Neural cell (in vitro differentiated cells): ENCODE measurements at regions not wholly inside any gene's neighbourhood (a gene's known extent, or its start where the extent isn't known, plus 50 kb on each side); places are given as distances from the start of the nearest gene placed in this dataset.

Source experiments
- H2AFZ ChIP-seq: fragments of 200-600, 300-800 bp; sonication (generic), shearing (Covaris generic); 2 replicates; pipeline ENCODE4 v1.6.0; 2014; ENCODE audit warnings: low read depth, mild to moderate bottlenecking, antibody characterized with exemption, low read length, moderate library complexity
- H3F3A ChIP-seq: fragments of 200-600 bp; shearing (Covaris generic); 2 replicates; pipeline ENCODE4 v1.6.1; 2016; ENCODE audit warnings: mild to moderate bottlenecking, moderate library complexity, mixed read lengths, antibody characterized with exemption, low read length; ENCODE audit not compliant: insufficient read depth, poor library complexity, severe bottlenecking
- H3K27ac ChIP-seq: fragments of 200-600, 300-800 bp; sonication (generic), shearing (Covaris generic); 2 replicates; pipeline ENCODE4 v1.5.1; 2014; ENCODE audit warnings: mild to moderate bottlenecking, low read length, moderate library complexity
- H3K27me3 ChIP-seq: fragments of 300-800, 200-600 bp; sonication (generic), shearing (Covaris generic); 2 replicates; pipeline ENCODE4 v1.6.0; 2014; ENCODE audit warnings: mild to moderate bottlenecking, low read depth, low read length, moderate library complexity; ENCODE audit not compliant: insufficient read depth
- H3K36me3 ChIP-seq: fragments of 300-800, 200-600 bp; sonication (generic), shearing (Covaris generic); 2 replicates; pipeline ENCODE4 v1.5.1; 2014; ENCODE audit warnings: mild to moderate bottlenecking, antibody characterized with exemption, low read length, moderate library complexity; ENCODE audit not compliant: insufficient read depth
- H3K4me2 ChIP-seq: fragments of 300-800, 200-600 bp; sonication (generic), shearing (Covaris generic); 2 replicates; pipeline ENCODE4 v1.6.0; 2014; ENCODE audit warnings: mild to moderate bottlenecking, low read length
- H3K4me3 ChIP-seq: fragments of 300-800, 200-600 bp; sonication (generic), shearing (Covaris generic); 2 replicates; pipeline ENCODE4 v1.5.1; 2014; ENCODE audit warnings: mild to moderate bottlenecking, low read length, moderate library complexity
- H3K79me2 ChIP-seq: fragments of 200-600 bp; shearing (Covaris generic); replicated peaks from 2 replicates; pipeline ENCODE4 v1.6.0; 2014; ENCODE audit warnings: mild to moderate bottlenecking, low read length, moderate library complexity; ENCODE audit not compliant: insufficient read depth
- H3K9ac ChIP-seq: fragments of 300-800, 200-600 bp; sonication (generic), shearing (Covaris generic); 2 replicates; pipeline ENCODE4 v1.6.1; 2016; ENCODE audit warnings: mild to moderate bottlenecking, low read length, mixed read lengths
- H3K9me2 ChIP-seq: fragments of 200-600 bp; shearing (Covaris generic); 2 replicates; pipeline ENCODE4 v1.6.1; 2016; ENCODE audit warnings: mild to moderate bottlenecking, low read length, mixed read lengths; ENCODE audit not compliant: insufficient read depth
- H3K9me3 ChIP-seq: fragments of 200-600, 300-800 bp; sonication (generic), shearing (Covaris generic); 2 replicates; pipeline ENCODE4 v1.6.1; 2016; ENCODE audit warnings: mild to moderate bottlenecking, mixed run types, low read length, moderate library complexity, mixed read lengths
- H4K20me1 ChIP-seq: fragments of 200-600 bp; shearing (Covaris generic); 2 replicates; pipeline ENCODE4 v1.6.1; 2016; ENCODE audit warnings: mild to moderate bottlenecking, mixed run types; ENCODE audit not compliant: insufficient read depth
- EP300 ChIP-seq: fragments of 450-650 bp; conservative IDR thresholded peaks from 2 replicates; pipeline ENCODE4 v1.6.1; 2014; ENCODE audit warnings: antibody characterized with exemption, mild to moderate bottlenecking, moderate library complexity; ENCODE audit not compliant: poor library complexity, severe bottlenecking
- EZH2 ChIP-seq: fragments of 200-600, 300-800 bp; shearing (Covaris generic), sonication (generic); IDR thresholded peaks from 2 replicates; pipeline ENCODE4 v1.6.1; 2014; ENCODE audit warnings: antibody characterized with exemption, low read length, borderline replicate concordance, mild to moderate bottlenecking; ENCODE audit not compliant: insufficient read depth, poor library complexity, severe bottlenecking
- MXI1 ChIP-seq: fragments of 450-650 bp; conservative IDR thresholded peaks from 2 replicates; pipeline ENCODE4 v1.6.1; 2014; ENCODE audit warnings: antibody characterized with exemption, mild to moderate bottlenecking; ENCODE audit not compliant: poor library complexity, severe bottlenecking
- POLR2AphosphoS5 ChIP-seq: IDR thresholded peaks from 2 replicates; pipeline ENCODE4 v1.6.1; 2012
- RAD21 ChIP-seq: fragments of 450-650 bp; conservative IDR thresholded peaks from 2 replicates; pipeline ENCODE4 v1.6.1; 2014; ENCODE audit warnings: antibody characterized with exemption, mild to moderate bottlenecking, moderate library complexity
- SMC3 ChIP-seq: fragments of 450-650 bp; conservative IDR thresholded peaks from 2 replicates; pipeline ENCODE4 v1.6.1; 2014; ENCODE audit warnings: antibody characterized with exemption, mild to moderate bottlenecking, moderate library complexity; ENCODE audit not compliant: poor library complexity
- TAF1 ChIP-seq: IDR thresholded peaks from 2 replicates; pipeline ENCODE4 v1.6.1; 2012; ENCODE audit warnings: low read depth
- TF ChIP-seq, protein P1 (sequence below): fragments of 450-650 bp; IDR thresholded peaks from 2 replicates; pipeline ENCODE4 v1.5.1; 2014; ENCODE audit warnings: antibody characterized with exemption, mild to moderate bottlenecking, moderate library complexity; ENCODE audit not compliant: poor library complexity, severe bottlenecking
- TF ChIP-seq, protein P2 (sequence below): IDR thresholded peaks from 2 replicates; pipeline ENCODE4 v1.6.1; 2012; ENCODE audit warnings: borderline replicate concordance

DNA sequence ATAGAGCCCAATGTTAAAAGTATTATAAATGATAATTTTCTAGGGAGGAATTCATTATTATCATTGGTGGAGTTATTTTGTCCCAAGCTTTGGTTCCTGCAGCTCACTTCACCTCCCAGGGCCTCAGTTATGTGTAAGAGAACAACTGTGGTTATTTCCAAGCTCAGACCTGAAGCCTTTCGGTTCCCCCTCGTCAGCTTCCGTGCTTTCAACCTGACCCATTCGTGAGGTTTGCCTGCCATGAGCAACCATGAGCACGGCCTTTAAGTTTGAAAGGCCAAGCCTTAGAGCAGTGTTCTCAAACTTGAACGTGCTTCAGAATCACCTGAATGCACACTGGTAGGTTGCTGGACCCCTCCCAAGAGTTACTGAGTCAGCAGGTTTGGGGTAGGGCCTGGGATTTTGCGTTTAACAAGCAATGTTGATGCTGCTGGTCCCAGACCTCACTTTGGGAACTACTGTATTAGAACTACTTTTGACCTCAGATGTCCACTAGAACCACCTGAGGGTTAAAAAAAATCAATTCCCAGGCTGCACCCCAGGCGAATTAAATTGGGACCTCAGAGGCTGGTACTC, 133.0 kb upstream of the PRMT8 start:
- Histone ChIP-seq H3K36me3 (no peaks in the 10 kb centered on the region), H3K79me2 (no peaks in the 10 kb centered on the region), H3K27me3 (no peaks in the 10 kb centered on the region), H3K9me2 (no peaks in the 10 kb centered on the region), H3K9me3 (no peaks in the 10 kb centered on the region), H3K9ac (no peak overlapping the region), H4K20me1 (no peaks in the 10 kb centered on the region), H3K4me2 (no peak overlapping the region), H3K4me3 (no peak overlapping the region), H3K27ac (no peak overlapping the region), H2AFZ (no peak overlapping the region), H3F3A (no peaks in the 10 kb centered on the region)
- TF ChIP-seq SMC3 (no peak), EZH2 (no peak), MXI1 (no peak)

DNA sequence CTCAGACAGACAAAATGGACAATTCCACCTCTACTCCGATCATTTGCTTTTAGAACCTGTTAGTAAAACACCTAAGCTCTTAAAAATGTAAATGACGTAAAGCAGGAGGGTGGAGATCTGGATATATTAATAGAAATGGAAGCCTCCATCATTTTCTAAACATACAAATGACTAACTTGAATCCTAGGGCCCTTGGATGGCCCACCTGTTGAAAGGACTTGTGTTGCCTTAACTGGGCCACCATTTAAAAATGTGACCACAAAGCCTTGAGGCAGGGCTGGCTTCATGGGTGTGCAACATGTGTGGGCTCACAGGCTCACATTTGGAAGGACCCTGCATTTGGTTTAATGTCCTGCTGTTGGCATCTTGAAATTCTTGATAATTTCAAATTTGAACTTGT, 131.5 kb upstream of the PRMT8 start:
- Histone ChIP-seq H3K4me3 (no peak overlapping the region), H3K9me3 (no peaks in the 10 kb centered on the region), H3K9ac (no peak overlapping the region), H3K27me3 (peaks cover 2% of the 10 kb centered on the region), H2AFZ (no peak overlapping the region), H3K4me2 (no peak overlapping the region), H3K79me2 (no peaks in the 10 kb centered on the region), H3F3A (no peaks in the 10 kb centered on the region), H3K9me2 (no peaks in the 10 kb centered on the region), H4K20me1 (no peaks in the 10 kb centered on the region), H3K27ac (no peak overlapping the region), H3K36me3 (no peaks in the 10 kb centered on the region)
- no peak for TF ChIP-seq TAF1
- TF ChIP-seq, protein P1, sequence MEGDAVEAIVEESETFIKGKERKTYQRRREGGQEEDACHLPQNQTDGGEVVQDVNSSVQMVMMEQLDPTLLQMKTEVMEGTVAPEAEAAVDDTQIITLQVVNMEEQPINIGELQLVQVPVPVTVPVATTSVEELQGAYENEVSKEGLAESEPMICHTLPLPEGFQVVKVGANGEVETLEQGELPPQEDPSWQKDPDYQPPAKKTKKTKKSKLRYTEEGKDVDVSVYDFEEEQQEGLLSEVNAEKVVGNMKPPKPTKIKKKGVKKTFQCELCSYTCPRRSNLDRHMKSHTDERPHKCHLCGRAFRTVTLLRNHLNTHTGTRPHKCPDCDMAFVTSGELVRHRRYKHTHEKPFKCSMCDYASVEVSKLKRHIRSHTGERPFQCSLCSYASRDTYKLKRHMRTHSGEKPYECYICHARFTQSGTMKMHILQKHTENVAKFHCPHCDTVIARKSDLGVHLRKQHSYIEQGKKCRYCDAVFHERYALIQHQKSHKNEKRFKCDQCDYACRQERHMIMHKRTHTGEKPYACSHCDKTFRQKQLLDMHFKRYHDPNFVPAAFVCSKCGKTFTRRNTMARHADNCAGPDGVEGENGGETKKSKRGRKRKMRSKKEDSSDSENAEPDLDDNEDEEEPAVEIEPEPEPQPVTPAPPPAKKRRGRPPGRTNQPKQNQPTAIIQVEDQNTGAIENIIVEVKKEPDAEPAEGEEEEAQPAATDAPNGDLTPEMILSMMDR: no peak
- no peak for TF ChIP-seq SMC3
- no peak for TF ChIP-seq EZH2

DNA sequence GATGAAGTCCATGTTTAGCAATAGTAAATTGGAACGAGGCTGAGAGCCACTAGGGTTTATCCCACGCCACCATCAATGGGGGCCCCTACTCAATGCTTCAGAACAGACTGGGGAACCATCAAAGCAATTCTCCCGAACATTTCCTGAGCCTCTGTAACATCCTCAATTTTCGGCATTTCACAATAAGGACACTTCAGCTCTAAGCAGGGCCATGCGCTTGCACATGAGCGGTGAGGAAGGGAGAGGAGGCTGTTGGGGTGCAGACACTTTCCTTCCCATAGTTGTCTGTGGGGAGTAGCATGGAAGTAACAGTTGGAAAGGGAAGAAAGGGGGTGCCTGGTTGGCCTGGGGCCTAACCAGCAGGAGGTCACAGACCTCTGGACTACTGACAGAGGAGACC, 129.9 kb upstream of the PRMT8 start:
- H4K20me1 ChIP-seq: no peaks in the 10 kb centered on the region
- H3K4me2 ChIP-seq: no peak overlapping the region
- no peaks in the 10 kb centered on the region for H3K9me2 ChIP-seq
- no peaks in the 10 kb centered on the region for H3K79me2 ChIP-seq
- no peaks in the 10 kb centered on the region for H3K36me3 ChIP-seq
- H2AFZ ChIP-seq: no peak overlapping the region
- H3K9ac ChIP-seq: no peak overlapping the region
- H3K27me3 ChIP-seq: peaks cover 14% of the 10 kb centered on the region
- H3F3A ChIP-seq: no peaks in the 10 kb centered on the region
- H3K4me3 ChIP-seq: no peak overlapping the region
- TF ChIP-seq, protein P1: no peak
- TF ChIP-seq TAF1: no peak
- TF ChIP-seq MXI1: no peak
- no peak for TF ChIP-seq RAD21
- TF ChIP-seq SMC3: no peak
- TF ChIP-seq EP300: no peak
- TF ChIP-seq, protein P2, sequence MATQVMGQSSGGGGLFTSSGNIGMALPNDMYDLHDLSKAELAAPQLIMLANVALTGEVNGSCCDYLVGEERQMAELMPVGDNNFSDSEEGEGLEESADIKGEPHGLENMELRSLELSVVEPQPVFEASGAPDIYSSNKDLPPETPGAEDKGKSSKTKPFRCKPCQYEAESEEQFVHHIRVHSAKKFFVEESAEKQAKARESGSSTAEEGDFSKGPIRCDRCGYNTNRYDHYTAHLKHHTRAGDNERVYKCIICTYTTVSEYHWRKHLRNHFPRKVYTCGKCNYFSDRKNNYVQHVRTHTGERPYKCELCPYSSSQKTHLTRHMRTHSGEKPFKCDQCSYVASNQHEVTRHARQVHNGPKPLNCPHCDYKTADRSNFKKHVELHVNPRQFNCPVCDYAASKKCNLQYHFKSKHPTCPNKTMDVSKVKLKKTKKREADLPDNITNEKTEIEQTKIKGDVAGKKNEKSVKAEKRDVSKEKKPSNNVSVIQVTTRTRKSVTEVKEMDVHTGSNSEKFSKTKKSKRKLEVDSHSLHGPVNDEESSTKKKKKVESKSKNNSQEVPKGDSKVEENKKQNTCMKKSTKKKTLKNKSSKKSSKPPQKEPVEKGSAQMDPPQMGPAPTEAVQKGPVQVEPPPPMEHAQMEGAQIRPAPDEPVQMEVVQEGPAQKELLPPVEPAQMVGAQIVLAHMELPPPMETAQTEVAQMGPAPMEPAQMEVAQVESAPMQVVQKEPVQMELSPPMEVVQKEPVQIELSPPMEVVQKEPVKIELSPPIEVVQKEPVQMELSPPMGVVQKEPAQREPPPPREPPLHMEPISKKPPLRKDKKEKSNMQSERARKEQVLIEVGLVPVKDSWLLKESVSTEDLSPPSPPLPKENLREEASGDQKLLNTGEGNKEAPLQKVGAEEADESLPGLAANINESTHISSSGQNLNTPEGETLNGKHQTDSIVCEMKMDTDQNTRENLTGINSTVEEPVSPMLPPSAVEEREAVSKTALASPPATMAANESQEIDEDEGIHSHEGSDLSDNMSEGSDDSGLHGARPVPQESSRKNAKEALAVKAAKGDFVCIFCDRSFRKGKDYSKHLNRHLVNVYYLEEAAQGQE: no peak
- TF ChIP-seq EZH2: no peak
- no peak for TF ChIP-seq POLR2AphosphoS5
- H3K9me3 ChIP-seq: no peaks in the 10 kb centered on the region
- no peak overlapping the region for H3K27ac ChIP-seq
